ENCODE measurements at regions not wholly inside any gene's neighbourhood (a gene's known extent, or its start where the extent isn't known, plus 50 kb on each side); places are given as distances from the start of the nearest gene placed in this dataset.

DNA sequence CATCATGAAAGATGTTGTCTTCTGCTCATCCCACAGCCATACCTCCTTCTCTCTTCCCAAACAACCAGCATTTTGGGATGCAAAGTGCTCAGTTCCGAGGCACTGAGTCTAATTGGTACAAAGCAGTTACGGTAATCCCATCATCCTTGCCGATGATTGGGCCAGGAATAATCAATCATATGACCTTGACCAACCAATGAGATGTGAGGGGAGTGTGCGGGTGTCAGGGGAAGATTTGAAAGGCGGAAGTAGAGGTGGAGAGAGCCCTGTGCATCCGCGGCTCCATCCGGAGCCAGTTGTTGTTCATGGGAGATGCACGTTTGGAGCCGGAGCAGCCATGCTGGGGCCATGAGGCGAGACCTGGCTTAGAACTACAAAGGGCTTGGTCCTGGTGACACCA is 67.3 kb downstream of the SYNE3 start:
- TF ChIP-seq, protein P1, sequence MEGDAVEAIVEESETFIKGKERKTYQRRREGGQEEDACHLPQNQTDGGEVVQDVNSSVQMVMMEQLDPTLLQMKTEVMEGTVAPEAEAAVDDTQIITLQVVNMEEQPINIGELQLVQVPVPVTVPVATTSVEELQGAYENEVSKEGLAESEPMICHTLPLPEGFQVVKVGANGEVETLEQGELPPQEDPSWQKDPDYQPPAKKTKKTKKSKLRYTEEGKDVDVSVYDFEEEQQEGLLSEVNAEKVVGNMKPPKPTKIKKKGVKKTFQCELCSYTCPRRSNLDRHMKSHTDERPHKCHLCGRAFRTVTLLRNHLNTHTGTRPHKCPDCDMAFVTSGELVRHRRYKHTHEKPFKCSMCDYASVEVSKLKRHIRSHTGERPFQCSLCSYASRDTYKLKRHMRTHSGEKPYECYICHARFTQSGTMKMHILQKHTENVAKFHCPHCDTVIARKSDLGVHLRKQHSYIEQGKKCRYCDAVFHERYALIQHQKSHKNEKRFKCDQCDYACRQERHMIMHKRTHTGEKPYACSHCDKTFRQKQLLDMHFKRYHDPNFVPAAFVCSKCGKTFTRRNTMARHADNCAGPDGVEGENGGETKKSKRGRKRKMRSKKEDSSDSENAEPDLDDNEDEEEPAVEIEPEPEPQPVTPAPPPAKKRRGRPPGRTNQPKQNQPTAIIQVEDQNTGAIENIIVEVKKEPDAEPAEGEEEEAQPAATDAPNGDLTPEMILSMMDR (IDR thresholded peaks at IDR 0.05; ENCODE audit: low read depth, low read length) = no peak
- Histone ChIP-seq H3K4me1 (ENCODE audit: low read depth) (peaks cover 2% of the 10 kb centered on the region), H3K9me3 (ENCODE audit: low read depth) (no peaks in the 10 kb centered on the region), H3K27me3 (no peaks in the 10 kb centered on the region), H3K27ac (no peak overlapping the region), H3K36me3 (no peaks in the 10 kb centered on the region), H3K4me3 (no peak overlapping the region)
- no peak for DNase-seq (ENCODE audit: low read depth in 1 of 2, low spot score in 1 of 2)

GRCh38 chr14:95446470-95446869 is 70.0 kb downstream of the SYNE3 start:
- Histone ChIP-seq H3K4me1 (ENCODE audit: low read depth) (no peaks in the 10 kb centered on the region), H3K4me3 (no peak overlapping the region), H3K36me3 (no peaks in the 10 kb centered on the region), H3K9me3 (ENCODE audit: low read depth) (no peaks in the 10 kb centered on the region), H3K27ac (no peak overlapping the region), H3K27me3 (no peaks in the 10 kb centered on the region)
- TF ChIP-seq, protein P1 (IDR thresholded peaks at IDR 0.05; ENCODE audit: low read depth, low read length) = no peak
- DNase-seq (ENCODE audit: low read depth in 1 of 2, low spot score in 1 of 2) = no peak

- no peak for DNase-seq (ENCODE audit: low read depth in 1 of 2, low spot score in 1 of 2)
- no peaks in the 10 kb centered on the region for H3K27me3 ChIP-seq
- TF ChIP-seq, protein P1 (IDR thresholded peaks at IDR 0.05; ENCODE audit: low read depth, low read length) = no peak
Observed at GRCh38 chr14:95445676-95446075, 70.8 kb downstream of the SYNE3 start.

GRCh38 chr14:95445161-95445560 is 71.3 kb downstream of the SYNE3 start:
- TF ChIP-seq, protein P1 (IDR thresholded peaks at IDR 0.05; ENCODE audit: low read depth, low read length) = no peak
- Histone ChIP-seq H3K4me3 (no peak overlapping the region), H3K36me3 (no peaks in the 10 kb centered on the region), H3K4me1 (ENCODE audit: low read depth) (no peaks in the 10 kb centered on the region), H3K27ac (no peak overlapping the region), H3K9me3 (ENCODE audit: low read depth) (no peaks in the 10 kb centered on the region), H3K27me3 (no peaks in the 10 kb centered on the region)
- DNase-seq (ENCODE audit: low read depth in 1 of 2, low spot score in 1 of 2) = no peak

More at GRCh38 chr14:95445676-95446075, 70.8 kb downstream of the SYNE3 start:
- Histone ChIP-seq H3K27ac (no peak overlapping the region), H3K4me1 (ENCODE audit: low read depth) (no peaks in the 10 kb centered on the region), H3K4me3 (no peak overlapping the region), H3K36me3 (no peaks in the 10 kb centered on the region), H3K9me3 (ENCODE audit: low read depth) (no peaks in the 10 kb centered on the region)

DNA sequence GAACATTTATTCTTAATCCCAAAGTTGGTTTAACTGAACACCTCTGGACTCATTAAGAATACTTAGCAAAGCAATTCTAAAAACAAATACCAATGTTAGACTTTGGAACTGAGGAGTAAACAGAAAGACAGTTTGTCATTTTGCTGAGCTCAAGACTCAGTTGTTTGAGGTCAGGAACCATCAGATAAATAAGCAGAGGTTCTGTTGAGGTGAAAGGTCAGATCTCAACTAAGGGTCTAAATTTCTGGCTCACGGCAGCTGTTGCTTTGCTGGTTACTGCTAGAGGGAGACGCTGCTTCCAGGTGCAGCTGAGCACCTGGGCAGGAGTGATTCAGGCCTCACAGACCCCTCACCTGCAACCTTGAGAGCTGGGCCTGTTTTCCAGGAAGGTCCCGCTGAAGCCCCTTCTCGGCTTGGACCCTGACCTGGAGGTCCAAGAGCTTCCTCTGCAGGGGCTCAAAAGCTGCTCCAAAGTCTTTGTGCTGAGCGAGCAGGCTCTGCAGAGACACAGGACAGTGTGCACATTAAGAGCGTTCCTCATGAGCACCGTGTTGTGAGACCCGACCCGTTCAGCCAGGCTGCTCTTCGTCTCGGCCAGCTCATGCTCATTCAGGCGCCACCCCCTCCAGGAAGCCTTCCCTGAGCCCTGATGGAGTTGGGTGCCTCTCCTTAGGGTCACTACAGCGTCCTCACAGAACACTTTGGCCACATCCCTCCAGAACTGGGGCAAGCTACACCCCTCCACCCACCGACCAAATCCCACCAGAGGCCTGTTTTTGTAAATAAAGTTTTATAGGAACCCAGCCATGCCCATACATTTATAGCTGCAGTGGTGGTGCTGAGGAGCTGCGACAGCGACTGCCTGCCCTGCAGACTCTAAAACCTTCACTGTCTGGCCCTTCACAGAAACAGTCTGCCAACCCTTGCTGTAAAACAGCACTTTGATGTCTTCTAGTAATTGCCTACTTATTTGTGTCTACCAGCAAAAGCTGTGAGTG is 72.0 kb downstream of the SYNE3 start:
- no peak overlapping the region for H3K27ac ChIP-seq
- no peak for DNase-seq (ENCODE audit: low read depth in 1 of 2, low spot score in 1 of 2)
- no peak overlapping the region for H3K4me3 ChIP-seq
- H3K9me3 ChIP-seq (ENCODE audit: low read depth) = no peaks in the 10 kb centered on the region
- no peaks in the 10 kb centered on the region for H3K27me3 ChIP-seq
- no peaks in the 10 kb centered on the region for H3K36me3 ChIP-seq
- TF ChIP-seq, protein P1 (IDR thresholded peaks at IDR 0.05; ENCODE audit: low read depth, low read length) = no peak
- no peaks in the 10 kb centered on the region for H3K4me1 ChIP-seq (ENCODE audit: low read depth)
